ENCODE measurements at regions not wholly inside any gene's neighbourhood (a gene's known extent, or its start where the extent isn't known, plus 50 kb on each side); places are given as distances from the start of the nearest gene placed in this dataset.

DNA sequence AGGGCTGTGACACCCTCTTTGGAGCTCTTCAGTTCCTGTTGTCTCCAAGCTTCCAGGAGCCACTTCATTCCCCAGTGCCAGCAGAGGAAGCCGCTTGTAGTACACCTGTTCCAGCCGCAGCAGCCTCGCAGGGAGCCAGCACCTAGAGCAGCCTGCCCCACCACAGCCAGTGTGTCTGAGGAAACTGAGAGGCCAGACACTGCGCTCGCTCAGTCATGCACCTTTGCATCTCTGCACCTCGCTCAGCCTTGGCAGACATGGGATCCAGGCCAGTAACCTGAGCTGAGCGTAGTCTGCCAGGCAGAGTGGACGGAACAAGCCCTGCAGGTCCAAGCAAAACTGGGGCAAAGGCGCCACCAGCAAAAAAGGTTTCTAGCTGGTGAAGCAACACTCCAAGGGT lies 1072.1 kb downstream of the JRKL start:
- no peak overlapping the region for H3K27ac ChIP-seq (ENCODE audit: low read depth, low read length)
- H3K4me3 ChIP-seq (ENCODE audit: low read depth, low read length), result no peak overlapping the region
- H3K36me3 ChIP-seq (ENCODE audit: control insufficient read depth, insufficient read depth, low read length), result no peaks in the 10 kb centered on the region
- 90% methylated on average over 9 of the region's 9 CpGs for WGBS (ENCODE audit: insufficient coverage)
- peaks cover 9% of the 10 kb centered on the region for H3K9me3 ChIP-seq (ENCODE audit: control insufficient read depth, insufficient read depth, low read length)
- H3K27me3 ChIP-seq (ENCODE audit: control insufficient read depth, insufficient read depth, low read length), result no peaks in the 10 kb centered on the region
- DNase-seq (ENCODE audit: low read depth in 4 of 6, low spot score in 6 of 6), result no peak
- no peaks in the 10 kb centered on the region for H3K4me1 ChIP-seq (ENCODE audit: control insufficient read depth, insufficient read depth, low read length)

- no peak overlapping the region for H3K4me3 ChIP-seq (ENCODE audit: low read depth, low read length)
- no peak for DNase-seq (ENCODE audit: low read depth in 4 of 6, low spot score in 6 of 6)
Observed at GRCh38 chr11:97463891-97464290, 1074.1 kb downstream of the JRKL start.

GRCh38 chr11:97471480-97471879 lies 1081.7 kb downstream of the JRKL start:
- H3K4me3 ChIP-seq (ENCODE audit: low read depth, low read length), result no peak overlapping the region
- 80% methylated on average over 1 of the region's 1 CpG for WGBS (ENCODE audit: insufficient coverage)
- no peaks in the 10 kb centered on the region for H3K4me1 ChIP-seq (ENCODE audit: control insufficient read depth, insufficient read depth, low read length)
- no peak for DNase-seq (ENCODE audit: low read depth in 4 of 6, low spot score in 6 of 6)
- no peaks in the 10 kb centered on the region for H3K9me3 ChIP-seq (ENCODE audit: control insufficient read depth, insufficient read depth, low read length)
- H3K27me3 ChIP-seq (ENCODE audit: control insufficient read depth, insufficient read depth, low read length), result no peaks in the 10 kb centered on the region
- no peaks in the 10 kb centered on the region for H3K36me3 ChIP-seq (ENCODE audit: control insufficient read depth, insufficient read depth, low read length)
- no peak overlapping the region for H3K27ac ChIP-seq (ENCODE audit: low read depth, low read length)

More at GRCh38 chr11:97463891-97464290, 1074.1 kb downstream of the JRKL start:
- 35% methylated on average over 1 of the region's 1 CpG for WGBS (ENCODE audit: insufficient coverage)
- Histone ChIP-seq H3K4me1 (ENCODE audit: control insufficient read depth, insufficient read depth, low read length) (no peaks in the 10 kb centered on the region), H3K27ac (ENCODE audit: low read depth, low read length) (no peak overlapping the region), H3K36me3 (ENCODE audit: control insufficient read depth, insufficient read depth, low read length) (no peaks in the 10 kb centered on the region), H3K9me3 (ENCODE audit: control insufficient read depth, insufficient read depth, low read length) (peaks cover 9% of the 10 kb centered on the region), H3K27me3 (ENCODE audit: control insufficient read depth, insufficient read depth, low read length) (no peaks in the 10 kb centered on the region)

GRCh38 chr11:97487387-97487786 lies 1097.6 kb downstream of the JRKL start:
- DNase-seq (ENCODE audit: low read depth in 4 of 6, low spot score in 6 of 6), result no peak
- H3K27ac ChIP-seq (ENCODE audit: low read depth, low read length), result no peak overlapping the region
- H3K9me3 ChIP-seq (ENCODE audit: control insufficient read depth, insufficient read depth, low read length), result no peaks in the 10 kb centered on the region
- H3K4me3 ChIP-seq (ENCODE audit: low read depth, low read length), result no peak overlapping the region
- H3K27me3 ChIP-seq (ENCODE audit: control insufficient read depth, insufficient read depth, low read length), result no peaks in the 10 kb centered on the region
- H3K4me1 ChIP-seq (ENCODE audit: control insufficient read depth, insufficient read depth, low read length), result no peaks in the 10 kb centered on the region
- H3K36me3 ChIP-seq (ENCODE audit: control insufficient read depth, insufficient read depth, low read length), result no peaks in the 10 kb centered on the region
- 65% methylated on average over 2 of the region's 3 CpGs for WGBS (ENCODE audit: insufficient coverage)

DNA sequence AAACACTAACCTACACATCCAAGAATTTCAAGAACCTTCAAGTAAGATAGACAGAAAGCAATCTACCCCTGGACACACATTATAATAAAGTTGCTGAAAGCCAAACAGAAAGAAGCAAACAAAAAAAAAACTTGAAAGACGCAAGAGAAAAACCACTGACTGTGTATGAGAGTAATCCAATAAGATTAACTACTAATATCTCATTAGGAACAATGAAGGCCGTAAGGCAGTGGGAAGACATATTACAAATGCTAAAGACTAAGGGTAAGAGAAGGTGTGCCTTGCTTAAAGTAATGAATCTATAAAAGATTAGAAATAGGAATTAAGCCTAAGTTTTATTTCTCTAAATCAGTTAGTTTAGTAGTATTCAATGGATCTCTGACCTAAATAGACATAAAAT lies 1109.1 kb downstream of the JRKL start:
- no peaks in the 10 kb centered on the region for H3K4me1 ChIP-seq (ENCODE audit: control insufficient read depth, insufficient read depth, low read length)
- WGBS (ENCODE audit: insufficient coverage), result no CpG with 5 or more reads among the region's 2 CpGs
- H3K36me3 ChIP-seq (ENCODE audit: control insufficient read depth, insufficient read depth, low read length), result no peaks in the 10 kb centered on the region
- no peak for DNase-seq (ENCODE audit: low read depth in 4 of 6, low spot score in 6 of 6)
- no peaks in the 10 kb centered on the region for H3K27me3 ChIP-seq (ENCODE audit: control insufficient read depth, insufficient read depth, low read length)
- H3K27ac ChIP-seq (ENCODE audit: low read depth, low read length), result no peak overlapping the region
- no peak overlapping the region for H3K4me3 ChIP-seq (ENCODE audit: low read depth, low read length)
- peaks cover 3% of the 10 kb centered on the region for H3K9me3 ChIP-seq (ENCODE audit: control insufficient read depth, insufficient read depth, low read length)

- WGBS (ENCODE audit: insufficient coverage), result no CpG with 5 or more reads among the region's 1 CpG
- Histone ChIP-seq H3K36me3 (ENCODE audit: control insufficient read depth, insufficient read depth, low read length) (no peaks in the 10 kb centered on the region), H3K27ac (ENCODE audit: low read depth, low read length) (no peak overlapping the region), H3K4me1 (ENCODE audit: control insufficient read depth, insufficient read depth, low read length) (no peaks in the 10 kb centered on the region), H3K27me3 (ENCODE audit: control insufficient read depth, insufficient read depth, low read length) (no peaks in the 10 kb centered on the region), H3K4me3 (ENCODE audit: low read depth, low read length) (no peak overlapping the region), H3K9me3 (ENCODE audit: control insufficient read depth, insufficient read depth, low read length) (peaks cover 3% of the 10 kb centered on the region)
- DNase-seq (ENCODE audit: low read depth in 4 of 6, low spot score in 6 of 6), result no peak
Observed at GRCh38 chr11:97502201-97502600, 1112.4 kb downstream of the JRKL start.

GRCh38 chr11:97506076-97506759 lies 1116.4 kb downstream of the JRKL start:
- Histone ChIP-seq H3K36me3 (ENCODE audit: control insufficient read depth, insufficient read depth, low read length) (no peaks in the 10 kb centered on the region), H3K4me1 (ENCODE audit: control insufficient read depth, insufficient read depth, low read length) (no peaks in the 10 kb centered on the region), H3K9me3 (ENCODE audit: control insufficient read depth, insufficient read depth, low read length) (no peaks in the 10 kb centered on the region), H3K27me3 (ENCODE audit: control insufficient read depth, insufficient read depth, low read length) (no peaks in the 10 kb centered on the region), H3K4me3 (ENCODE audit: low read depth, low read length) (no peak overlapping the region), H3K27ac (ENCODE audit: low read depth, low read length) (no peak overlapping the region)
- no peak for DNase-seq (ENCODE audit: low read depth in 4 of 6, low spot score in 6 of 6)
- no CpG with 5 or more reads among the region's 5 CpGs for WGBS (ENCODE audit: insufficient coverage)

GRCh38 chr11:97514446-97514845 lies 1124.6 kb downstream of the JRKL start:
- H3K9me3 ChIP-seq (ENCODE audit: control insufficient read depth, insufficient read depth, low read length), result no peaks in the 10 kb centered on the region
- no peak overlapping the region for H3K27ac ChIP-seq (ENCODE audit: low read depth, low read length)
- no peak for DNase-seq (ENCODE audit: low read depth in 4 of 6, low spot score in 6 of 6)
- WGBS (ENCODE audit: insufficient coverage), result 71% methylated on average over 1 of the region's 1 CpG
- H3K4me1 ChIP-seq (ENCODE audit: control insufficient read depth, insufficient read depth, low read length), result no peaks in the 10 kb centered on the region
- H3K36me3 ChIP-seq (ENCODE audit: control insufficient read depth, insufficient read depth, low read length), result no peaks in the 10 kb centered on the region
- no peak overlapping the region for H3K4me3 ChIP-seq (ENCODE audit: low read depth, low read length)
- no peaks in the 10 kb centered on the region for H3K27me3 ChIP-seq (ENCODE audit: control insufficient read depth, insufficient read depth, low read length)

GRCh38 chr11:97516688-97517087 lies 1126.9 kb downstream of the JRKL start:
- Histone ChIP-seq H3K4me1 (ENCODE audit: control insufficient read depth, insufficient read depth, low read length) (no peaks in the 10 kb centered on the region), H3K9me3 (ENCODE audit: control insufficient read depth, insufficient read depth, low read length) (no peaks in the 10 kb centered on the region), H3K27me3 (ENCODE audit: control insufficient read depth, insufficient read depth, low read length) (no peaks in the 10 kb centered on the region), H3K27ac (ENCODE audit: low read depth, low read length) (no peak overlapping the region), H3K36me3 (ENCODE audit: control insufficient read depth, insufficient read depth, low read length) (no peaks in the 10 kb centered on the region), H3K4me3 (ENCODE audit: low read depth, low read length) (no peak overlapping the region)
- 67% methylated on average over 2 of the region's 3 CpGs for WGBS (ENCODE audit: insufficient coverage)
- DNase-seq (ENCODE audit: low read depth in 4 of 6, low spot score in 6 of 6), result no peak

DNA sequence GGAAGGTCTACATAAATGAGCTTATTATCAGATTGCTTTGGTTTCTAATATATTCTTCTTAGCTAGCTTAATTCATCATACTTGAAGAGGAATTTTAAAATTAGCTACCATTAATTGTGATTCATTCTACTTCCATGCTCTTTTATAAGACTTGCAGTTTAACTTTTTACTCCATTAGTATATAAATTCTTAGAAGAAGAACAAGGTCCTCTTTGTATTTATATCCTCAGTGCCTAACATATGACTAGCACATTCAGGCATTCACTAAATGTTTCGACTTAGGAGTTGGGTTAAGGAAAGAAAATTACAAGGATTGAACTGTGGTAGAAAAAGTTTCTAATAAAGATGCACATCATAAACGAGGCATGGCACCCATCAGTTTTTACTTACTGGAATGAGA lies 1135.5 kb downstream of the JRKL start:
- Histone ChIP-seq H3K4me1 (ENCODE audit: control insufficient read depth, insufficient read depth, low read length) (no peaks in the 10 kb centered on the region), H3K27me3 (ENCODE audit: control insufficient read depth, insufficient read depth, low read length) (no peaks in the 10 kb centered on the region), H3K36me3 (ENCODE audit: control insufficient read depth, insufficient read depth, low read length) (no peaks in the 10 kb centered on the region), H3K27ac (ENCODE audit: low read depth, low read length) (no peak overlapping the region), H3K4me3 (ENCODE audit: low read depth, low read length) (no peak overlapping the region), H3K9me3 (ENCODE audit: control insufficient read depth, insufficient read depth, low read length) (no peaks in the 10 kb centered on the region)
- DNase-seq (ENCODE audit: low read depth in 4 of 6, low spot score in 6 of 6), result no peak
- WGBS (ENCODE audit: insufficient coverage), result no CpG with 5 or more reads among the region's 2 CpGs

Measured in spinal cord (tissue), 9 donors.